ENCODE measurements at regions not wholly inside any gene's neighbourhood (a gene's known extent, or its start where the extent isn't known, plus 50 kb on each side); places are given as distances from the start of the nearest gene placed in this dataset.

GRCh38 chr19:30652751-30653150 is 280.6 kb downstream of the ZNF536 start:
- peaks cover 29 to 32% of the 10 kb centered on the region in 2 experiments for H3K4me1 Mint-ChIP-seq
- H2BK120ac ChIP-seq (ENCODE audit: low read depth, low read length, poor library complexity, severe bottlenecking), result no peak overlapping the region
- H3K79me2 ChIP-seq (ENCODE audit: insufficient read depth, low read length), result no peaks in the 10 kb centered on the region
- H3K23me2 ChIP-seq (ENCODE audit: insufficient read length, low read depth, low read length, poor library complexity, severe bottlenecking), result no peaks in the 10 kb centered on the region
- H3K23ac ChIP-seq (ENCODE audit: insufficient read length, low read depth, low read length), result no peak overlapping the region
- peak overlapping the region in 1 of 3 experiments; percentile 60; a peak in 1 of 7 replicates for H3K27ac Mint-ChIP-seq
- no peaks in the 10 kb centered on the region for H3K79me1 ChIP-seq (ENCODE audit: insufficient read depth, low read depth, low read length, poor library complexity, severe bottlenecking)
- H3K27me3 Mint-ChIP-seq (ENCODE audit: low read depth), result peaks cover 8% of the 10 kb centered on the region
- no peak overlapping the region for H4K5ac ChIP-seq (ENCODE audit: insufficient read length, low read depth, low read length)
- H3K9ac ChIP-seq (ENCODE audit: extremely low read depth, insufficient read length, low read length), result no peak overlapping the region
- H3T11ph ChIP-seq (ENCODE audit: low read length), result no peak overlapping the region
- H4K20me1 ChIP-seq (ENCODE audit: control insufficient read depth, insufficient read depth, insufficient read length), result no peaks in the 10 kb centered on the region
- no peaks in the 10 kb centered on the region for H3K27me3 ChIP-seq (ENCODE audit: insufficient read depth, low read length)
- no peaks in the 10 kb centered on the region for H3K4me1 ChIP-seq (ENCODE audit: insufficient read depth, low read length)
- no peak overlapping the region for H4K8ac ChIP-seq (replicated peaks; ENCODE audit: insufficient read length, low read depth, low read length)
- no peaks in the 10 kb centered on the region for H3K9me3 Mint-ChIP-seq
- TF ChIP-seq, protein P1, sequence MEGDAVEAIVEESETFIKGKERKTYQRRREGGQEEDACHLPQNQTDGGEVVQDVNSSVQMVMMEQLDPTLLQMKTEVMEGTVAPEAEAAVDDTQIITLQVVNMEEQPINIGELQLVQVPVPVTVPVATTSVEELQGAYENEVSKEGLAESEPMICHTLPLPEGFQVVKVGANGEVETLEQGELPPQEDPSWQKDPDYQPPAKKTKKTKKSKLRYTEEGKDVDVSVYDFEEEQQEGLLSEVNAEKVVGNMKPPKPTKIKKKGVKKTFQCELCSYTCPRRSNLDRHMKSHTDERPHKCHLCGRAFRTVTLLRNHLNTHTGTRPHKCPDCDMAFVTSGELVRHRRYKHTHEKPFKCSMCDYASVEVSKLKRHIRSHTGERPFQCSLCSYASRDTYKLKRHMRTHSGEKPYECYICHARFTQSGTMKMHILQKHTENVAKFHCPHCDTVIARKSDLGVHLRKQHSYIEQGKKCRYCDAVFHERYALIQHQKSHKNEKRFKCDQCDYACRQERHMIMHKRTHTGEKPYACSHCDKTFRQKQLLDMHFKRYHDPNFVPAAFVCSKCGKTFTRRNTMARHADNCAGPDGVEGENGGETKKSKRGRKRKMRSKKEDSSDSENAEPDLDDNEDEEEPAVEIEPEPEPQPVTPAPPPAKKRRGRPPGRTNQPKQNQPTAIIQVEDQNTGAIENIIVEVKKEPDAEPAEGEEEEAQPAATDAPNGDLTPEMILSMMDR (conservative IDR thresholded peaks at IDR 0.05), result no peak
- H3K27ac ChIP-seq (ENCODE audit: insufficient read length, low read depth, low read length), result no peak overlapping the region
- no peak overlapping the region for H2BK20ac ChIP-seq (ENCODE audit: low read depth, low read length, poor library complexity, severe bottlenecking)
- no peak overlapping the region for H4K91ac ChIP-seq (ENCODE audit: insufficient read length, low read depth, low read length)
- no peaks in the 10 kb centered on the region for H3K36me3 Mint-ChIP-seq (ENCODE audit: insufficient read depth in 1 of 3, low read depth in 3 of 3)
- WGBS (ENCODE audit: extremely low coverage, insufficient read length, low lambda C conversion rate), result no CpG with 5 or more reads among the region's 10 CpGs
- no peak overlapping the region for H2AFZ ChIP-seq (ENCODE audit: low read length)
- H2BK15ac ChIP-seq (ENCODE audit: low read depth, low read length), result no peak overlapping the region
- no peak overlapping the region for H2BK12ac ChIP-seq (ENCODE audit: insufficient read length, low read depth, low read length)
- no peaks in the 10 kb centered on the region for H3K9me3 ChIP-seq (ENCODE audit: control insufficient read depth, low read depth, low read length)
- no peak overlapping the region for H3K4me2 ChIP-seq (ENCODE audit: insufficient read depth, insufficient read length, low read length)
- H3K56ac ChIP-seq (ENCODE audit: insufficient read length, low read depth, low read length), result no peak overlapping the region
- DNase-seq, result no peak
- H2AK5ac ChIP-seq (ENCODE audit: insufficient read length, low read length), result no peak overlapping the region
- no peak overlapping the region for H3K4me3 Mint-ChIP-seq
- no peak overlapping the region for H3K4ac ChIP-seq (ENCODE audit: low read depth, low read length)
- no peak overlapping the region for H2BK5ac ChIP-seq (ENCODE audit: insufficient read length, low read length)
- H3K18ac ChIP-seq (ENCODE audit: insufficient read length, low read depth, low read length), result no peak overlapping the region
- no peak overlapping the region for H3K14ac ChIP-seq (ENCODE audit: insufficient read depth, low read length)

Data from H9 (cell line).